Globus pallidus (tissue), 1 donor: ENCODE measurements at regions not wholly inside any gene's neighbourhood (a gene's known extent, or its start where the extent isn't known, plus 50 kb on each side); places are given as distances from the start of the nearest gene placed in this dataset.

Experiments used
- DNase-seq: peaks from one replicate; pipeline ENCODE4 v3.0.0-alpha.2; 2015; ENCODE audit warnings: low spot score

GRCh38 chr19:46546194-46546896 lies 50.7 kb upstream of the PNMA8B start:
- DNase-seq: peak; percentile 63

- no peak for DNase-seq
Measured at GRCh38 chr19:46550684-46551083, 50.4 kb upstream of the CALM3 start.

GRCh38 chr19:46551164-46551563 lies 50.0 kb upstream of the CALM3 start:
- peak; percentile 64 for DNase-seq
